ENCODE measurements at regions not wholly inside any gene's neighbourhood (a gene's known extent, or its start where the extent isn't known, plus 50 kb on each side); places are given as distances from the start of the nearest gene placed in this dataset.

- no peak for DNase-seq (ENCODE audit: insufficient read length, low spot score)
- no peak for FAIRE-seq
- TF ChIP-seq CTCF (IDR thresholded peaks at IDR 0.05; ENCODE audit: insufficient read depth, missing control alignments) = no peak
These were observed 200.3 kb upstream of the PRSS1 start for GRCh38 chr7:142548978-142549377.

- FAIRE-seq (no peak), DNase-seq (ENCODE audit: insufficient read length, low spot score) (no peak)
- TF ChIP-seq CTCF (IDR thresholded peaks at IDR 0.05; ENCODE audit: insufficient read depth, missing control alignments) = no peak
These were observed 202.8 kb upstream of the PRSS1 start for GRCh38 chr7:142546452-142546851.

- no peak for TF ChIP-seq CTCF (IDR thresholded peaks at IDR 0.05; ENCODE audit: insufficient read depth, missing control alignments)
- no peak for DNase-seq (ENCODE audit: insufficient read length, low spot score)
- FAIRE-seq = no peak
These were observed 206.3 kb upstream of the PRSS1 start for GRCh38 chr7:142542942-142543341.

GRCh38 chr7:142542105-142542504 is 207.2 kb upstream of the PRSS1 start:
- DNase-seq (ENCODE audit: insufficient read length, low spot score) (no peak), FAIRE-seq (no peak)
- TF ChIP-seq CTCF (IDR thresholded peaks at IDR 0.05; ENCODE audit: insufficient read depth, missing control alignments) = no peak

GRCh38 chr7:142540371-142540770 is 208.9 kb upstream of the PRSS1 start:
- TF ChIP-seq CTCF (IDR thresholded peaks at IDR 0.05; ENCODE audit: insufficient read depth, missing control alignments) = no peak
- DNase-seq (ENCODE audit: insufficient read length, low spot score) (no peak), FAIRE-seq (no peak)

- DNase-seq (ENCODE audit: insufficient read length, low spot score) (no peak), FAIRE-seq (no peak)
- TF ChIP-seq CTCF (IDR thresholded peaks at IDR 0.05; ENCODE audit: insufficient read depth, missing control alignments) = no peak
These were observed 209.4 kb upstream of the PRSS1 start for GRCh38 chr7:142539901-142540300.

- no peak for DNase-seq (ENCODE audit: insufficient read length, low spot score)
- no peak for FAIRE-seq
- no peak for TF ChIP-seq CTCF (IDR thresholded peaks at IDR 0.05; ENCODE audit: insufficient read depth, missing control alignments)
These were observed 211.5 kb upstream of the PRSS1 start for GRCh38 chr7:142537760-142538159.
